H9 (cell line): ENCODE measurements at regions not wholly inside any gene's neighbourhood (a gene's known extent, or its start where the extent isn't known, plus 50 kb on each side); places are given as distances from the start of the nearest gene placed in this dataset.

Experiments
- DNase-seq: peaks from one replicate; pipeline ENCODE4 v3.0.0-alpha.2; 2017
- H2AFZ ChIP-seq: one replicate; pipeline ENCODE4 v1.6.1; 2013; ENCODE audit warnings: mild to moderate bottlenecking, low read length, control low read depth, moderate library complexity
- H2AK5ac ChIP-seq: 2 replicates; pipeline ENCODE4 v1.6.1; 2013; ENCODE audit warnings: low read length, control low read depth, mixed read lengths; ENCODE audit not compliant: insufficient read length
- H2BK120ac ChIP-seq: one replicate; pipeline ENCODE4 v1.6.1; 2013; ENCODE audit warnings: low read depth, mild to moderate bottlenecking, low read length, control low read depth, inconsistent platforms; ENCODE audit not compliant: poor library complexity, severe bottlenecking
- H2BK12ac ChIP-seq: 2 replicates; pipeline ENCODE4 v1.6.1; 2013; ENCODE audit warnings: low read length, control low read depth, mixed read lengths, low read depth; ENCODE audit not compliant: insufficient read length
- H2BK15ac ChIP-seq: 2 replicates; pipeline ENCODE4 v1.6.1; 2013; ENCODE audit warnings: low read depth, low read length, control low read depth
- H2BK20ac ChIP-seq: one replicate; pipeline ENCODE4 v1.6.1; 2013; ENCODE audit warnings: low read depth, mild to moderate bottlenecking, low read length, control low read depth, inconsistent platforms; ENCODE audit not compliant: poor library complexity, severe bottlenecking
- H2BK5ac ChIP-seq: 2 replicates; pipeline ENCODE4 v1.6.1; 2013; ENCODE audit warnings: low read length, control low read depth, mixed read lengths; ENCODE audit not compliant: insufficient read length
- H3K14ac ChIP-seq: 2 replicates; pipeline ENCODE4 v1.6.1; 2013; ENCODE audit warnings: low read length, control low read depth; ENCODE audit not compliant: insufficient read depth
- H3K18ac ChIP-seq: 2 replicates; pipeline ENCODE4 v1.6.1; 2013; ENCODE audit warnings: low read depth, mild to moderate bottlenecking, mixed read lengths, low read length, control low read depth; ENCODE audit not compliant: insufficient read length
- H3K23ac ChIP-seq: 2 replicates; pipeline ENCODE4 v1.6.1; 2013; ENCODE audit warnings: low read length, control low read depth, mixed read lengths, low read depth; ENCODE audit not compliant: insufficient read length
- H3K23me2 ChIP-seq: 2 replicates; pipeline ENCODE4 v1.6.1; 2013; ENCODE audit warnings: low read depth, mild to moderate bottlenecking, mixed read lengths, low read length, control low read depth; ENCODE audit not compliant: insufficient read length, poor library complexity, severe bottlenecking
- H3K27ac ChIP-seq: 2 replicates; pipeline ENCODE4 v1.5.1; 2013; ENCODE audit warnings: low read length, control low read depth, mixed read lengths, low read depth; ENCODE audit not compliant: insufficient read length
- H3K27me3 ChIP-seq: 2 replicates; pipeline ENCODE4 v1.6.1; 2013; ENCODE audit warnings: low read length, control low read depth, inconsistent platforms; ENCODE audit not compliant: insufficient read depth
- H3K4ac ChIP-seq: 2 replicates; pipeline ENCODE4 v1.6.1; 2013; ENCODE audit warnings: low read depth, mild to moderate bottlenecking, control low read depth, inconsistent platforms, low read length, moderate library complexity
- H3K4me1 ChIP-seq: 2 replicates; pipeline ENCODE4 v1.6.1; 2013; ENCODE audit warnings: low read length, control low read depth, inconsistent platforms; ENCODE audit not compliant: insufficient read depth
- H3K4me2 ChIP-seq: 2 replicates; pipeline ENCODE4 v1.6.1; 2013; ENCODE audit warnings: low read length, control low read depth, mixed read lengths; ENCODE audit not compliant: insufficient read length, insufficient read depth
- H3K56ac ChIP-seq: 2 replicates; pipeline ENCODE4 v1.6.1; 2013; ENCODE audit warnings: low read depth, mild to moderate bottlenecking, mixed read lengths, low read length, control low read depth; ENCODE audit not compliant: insufficient read length
- H3K79me1 ChIP-seq: 2 replicates; pipeline ENCODE4 v1.6.1; 2013; ENCODE audit warnings: low read depth, mild to moderate bottlenecking, moderate library complexity, low read length, control low read depth, inconsistent platforms; ENCODE audit not compliant: insufficient read depth, poor library complexity, severe bottlenecking
- H3K79me2 ChIP-seq: 2 replicates; pipeline ENCODE4 v1.6.1; 2013; ENCODE audit warnings: low read length, control low read depth, inconsistent platforms; ENCODE audit not compliant: insufficient read depth
- H3K9ac ChIP-seq: 2 replicates; pipeline ENCODE4 v1.6.1; 2013; ENCODE audit warnings: low read length, control low read depth, mixed read lengths; ENCODE audit not compliant: insufficient read length; ENCODE audit errors: extremely low read depth
- H3K9me3 ChIP-seq: one replicate; pipeline ENCODE4 v1.6.1; 2013; ENCODE audit warnings: low read depth, low read length, inconsistent platforms; ENCODE audit not compliant: control insufficient read depth
- H3T11ph ChIP-seq: one replicate; pipeline ENCODE4 v1.6.1; 2013; ENCODE audit warnings: mild to moderate bottlenecking, low read length, control low read depth, inconsistent platforms
- H4K20me1 ChIP-seq: one replicate; pipeline ENCODE4 v1.6.1; 2013; ENCODE audit not compliant: control insufficient read depth, insufficient read length, insufficient read depth
- H4K5ac ChIP-seq: 2 replicates; pipeline ENCODE4 v1.6.1; 2013; ENCODE audit warnings: low read depth, mild to moderate bottlenecking, mixed read lengths, low read length, control low read depth; ENCODE audit not compliant: insufficient read length
- H4K8ac ChIP-seq: replicated peaks from 2 replicates; pipeline ENCODE4 v1.6.1; 2013; ENCODE audit warnings: low read length, control low read depth, mixed read lengths, low read depth; ENCODE audit not compliant: insufficient read length
- H4K91ac ChIP-seq: 2 replicates; pipeline ENCODE4 v1.6.1; 2013; ENCODE audit warnings: low read depth, mild to moderate bottlenecking, moderate library complexity, mixed read lengths, low read length, control low read depth; ENCODE audit not compliant: insufficient read length
- H3K27ac Mint-ChIP-seq, 3 experiments: 2 replicates in 2 of 3; 3 replicates in 1 of 3; pipeline ENCODE4 v1.8.0; 2020 to 2021; ENCODE audit warnings: mixed read lengths in 3 of 3, mild to moderate bottlenecking in 1 of 3, moderate library complexity in 1 of 3
- H3K27me3 Mint-ChIP-seq: 2 replicates; pipeline ENCODE4 v1.8.0; 2021; ENCODE audit warnings: low read depth, mild to moderate bottlenecking, moderate library complexity, mixed read lengths
- H3K36me3 Mint-ChIP-seq, 3 experiments: 2 replicates in 2 of 3; 3 replicates in 1 of 3; pipeline ENCODE4 v1.8.0; 2020 to 2021; ENCODE audit warnings: low read depth in 3 of 3, mixed read lengths in 3 of 3; ENCODE audit not compliant: insufficient read depth in 1 of 3
- H3K4me1 Mint-ChIP-seq, 2 experiments: 2 replicates each; pipeline ENCODE4 v1.8.0; 2020; ENCODE audit warnings: mixed read lengths in 2 of 2
- H3K4me3 Mint-ChIP-seq, 2 experiments: 2 replicates in 1 of 2; 3 replicates in 1 of 2; pipeline ENCODE4 v1.8.0; 2020 to 2021; ENCODE audit warnings: mild to moderate bottlenecking in 2 of 2, mixed read lengths in 2 of 2, moderate library complexity in 1 of 2
- H3K9me3 Mint-ChIP-seq, 2 experiments: 2 replicates in 1 of 2; 3 replicates in 1 of 2; pipeline ENCODE4 v1.8.0; 2020; ENCODE audit warnings: mild to moderate bottlenecking in 2 of 2, mixed read lengths in 2 of 2, moderate library complexity in 1 of 2
- WGBS: extraction: QIAGEN DNeasy Blood & Tissue Kit; methylation state at CpG from one replicate; pipeline ENCODE4 v1.1.7; 2013; ENCODE audit warnings: missing lambda C conversion rate, low lambda C conversion rate, mixed read lengths; ENCODE audit not compliant: insufficient read length; ENCODE audit errors: extremely low coverage; 5-methylcytosine and 5-hydroxymethylcytosine counted together
- TF ChIP-seq, protein P1 (sequence below): fragments of 200-600 bp; sonication (generic); conservative IDR thresholded peaks from 3 replicates; pipeline ENCODE4 v1.8.0; 2021; ENCODE audit warnings: antibody characterized with exemption, mild to moderate bottlenecking

DNA sequence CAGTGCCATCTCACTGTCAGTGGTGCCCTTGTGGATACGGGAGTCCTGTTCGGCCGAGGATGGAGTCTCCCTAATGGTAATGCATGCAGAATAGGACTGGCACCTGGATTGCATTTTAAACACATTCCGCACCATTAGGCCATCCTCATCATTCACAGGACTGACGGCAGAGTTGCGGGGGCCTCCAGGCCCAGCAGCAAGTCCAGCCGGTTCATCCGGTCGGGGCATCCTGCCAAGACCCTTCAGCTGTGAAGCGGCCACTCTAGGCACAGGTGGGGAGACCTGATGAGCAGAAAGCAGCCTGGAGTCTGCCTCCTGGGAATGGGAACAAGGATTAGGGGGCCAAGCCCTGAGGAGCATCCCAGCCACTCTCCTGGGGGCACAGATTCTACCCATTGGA is 90.3 kb upstream of the XYLT1 start:
- H3K4me1 Mint-ChIP-seq: no peaks in the 10 kb centered on the region; a peak in 2 of 4 replicates
- no peaks in the 10 kb centered on the region for H3K79me1 ChIP-seq
- no peak overlapping the region for H3K18ac ChIP-seq
- no peaks in the 10 kb centered on the region for H3K79me2 ChIP-seq
- H3K56ac ChIP-seq: no peak overlapping the region
- H3K4me3 Mint-ChIP-seq: no peak overlapping the region
- no peaks in the 10 kb centered on the region for H3K36me3 Mint-ChIP-seq
- H4K20me1 ChIP-seq: no peaks in the 10 kb centered on the region
- TF ChIP-seq, protein P1, sequence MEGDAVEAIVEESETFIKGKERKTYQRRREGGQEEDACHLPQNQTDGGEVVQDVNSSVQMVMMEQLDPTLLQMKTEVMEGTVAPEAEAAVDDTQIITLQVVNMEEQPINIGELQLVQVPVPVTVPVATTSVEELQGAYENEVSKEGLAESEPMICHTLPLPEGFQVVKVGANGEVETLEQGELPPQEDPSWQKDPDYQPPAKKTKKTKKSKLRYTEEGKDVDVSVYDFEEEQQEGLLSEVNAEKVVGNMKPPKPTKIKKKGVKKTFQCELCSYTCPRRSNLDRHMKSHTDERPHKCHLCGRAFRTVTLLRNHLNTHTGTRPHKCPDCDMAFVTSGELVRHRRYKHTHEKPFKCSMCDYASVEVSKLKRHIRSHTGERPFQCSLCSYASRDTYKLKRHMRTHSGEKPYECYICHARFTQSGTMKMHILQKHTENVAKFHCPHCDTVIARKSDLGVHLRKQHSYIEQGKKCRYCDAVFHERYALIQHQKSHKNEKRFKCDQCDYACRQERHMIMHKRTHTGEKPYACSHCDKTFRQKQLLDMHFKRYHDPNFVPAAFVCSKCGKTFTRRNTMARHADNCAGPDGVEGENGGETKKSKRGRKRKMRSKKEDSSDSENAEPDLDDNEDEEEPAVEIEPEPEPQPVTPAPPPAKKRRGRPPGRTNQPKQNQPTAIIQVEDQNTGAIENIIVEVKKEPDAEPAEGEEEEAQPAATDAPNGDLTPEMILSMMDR: no peak
- no peak overlapping the region for H4K8ac ChIP-seq
- H2BK20ac ChIP-seq: no peak overlapping the region
- no peak for DNase-seq
- H3K4me1 ChIP-seq: no peaks in the 10 kb centered on the region
- no peak overlapping the region for H3K4ac ChIP-seq
- H2BK12ac ChIP-seq: no peak overlapping the region
- no peak overlapping the region for H3K27ac Mint-ChIP-seq
- H4K5ac ChIP-seq: no peak overlapping the region
- WGBS: no CpG with 5 or more reads among the region's 10 CpGs
- no peak overlapping the region for H3K23ac ChIP-seq
- no peak overlapping the region for H3T11ph ChIP-seq
- H3K27me3 Mint-ChIP-seq: peaks cover 1% of the 10 kb centered on the region; the same call in 1 of the 2 replicates
- H2AK5ac ChIP-seq: no peak overlapping the region
- H3K4me2 ChIP-seq: no peak overlapping the region
- no peak overlapping the region for H3K9ac ChIP-seq
- no peak overlapping the region for H2BK5ac ChIP-seq
- H3K23me2 ChIP-seq: no peaks in the 10 kb centered on the region
- no peak overlapping the region for H2AFZ ChIP-seq
- no peak overlapping the region for H3K14ac ChIP-seq
- no peak overlapping the region for H4K91ac ChIP-seq
- no peaks in the 10 kb centered on the region for H3K9me3 ChIP-seq
- H3K27ac ChIP-seq: no peak overlapping the region
- H2BK120ac ChIP-seq: no peak overlapping the region
- no peaks in the 10 kb centered on the region; a peak in 2 of 5 replicates for H3K9me3 Mint-ChIP-seq
- no peaks in the 10 kb centered on the region for H3K27me3 ChIP-seq
- no peak overlapping the region for H2BK15ac ChIP-seq
